ENCODE measurements at regions not wholly inside any gene's neighbourhood (a gene's known extent, or its start where the extent isn't known, plus 50 kb on each side); places are given as distances from the start of the nearest gene placed in this dataset.

DNA sequence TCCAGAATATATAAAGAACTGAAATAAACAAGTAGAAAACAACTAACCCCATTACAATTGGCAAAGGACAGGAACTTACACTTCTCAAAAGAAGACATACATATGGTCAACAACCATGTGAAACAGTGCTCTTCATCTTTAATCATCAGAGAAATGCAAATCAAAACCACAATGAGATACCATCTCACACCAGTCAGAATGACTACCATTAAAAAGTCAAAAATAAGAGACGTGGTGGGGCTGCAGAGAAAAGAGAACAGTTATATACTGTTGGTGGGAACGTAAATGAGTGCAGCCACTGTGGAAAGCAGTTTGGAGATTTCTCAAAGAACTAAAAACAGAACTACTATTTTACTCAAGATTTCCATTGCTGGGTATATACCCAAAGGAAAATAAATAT is 1696.3 kb upstream of the TMEFF2 start:
- TF ChIP-seq, protein P1, sequence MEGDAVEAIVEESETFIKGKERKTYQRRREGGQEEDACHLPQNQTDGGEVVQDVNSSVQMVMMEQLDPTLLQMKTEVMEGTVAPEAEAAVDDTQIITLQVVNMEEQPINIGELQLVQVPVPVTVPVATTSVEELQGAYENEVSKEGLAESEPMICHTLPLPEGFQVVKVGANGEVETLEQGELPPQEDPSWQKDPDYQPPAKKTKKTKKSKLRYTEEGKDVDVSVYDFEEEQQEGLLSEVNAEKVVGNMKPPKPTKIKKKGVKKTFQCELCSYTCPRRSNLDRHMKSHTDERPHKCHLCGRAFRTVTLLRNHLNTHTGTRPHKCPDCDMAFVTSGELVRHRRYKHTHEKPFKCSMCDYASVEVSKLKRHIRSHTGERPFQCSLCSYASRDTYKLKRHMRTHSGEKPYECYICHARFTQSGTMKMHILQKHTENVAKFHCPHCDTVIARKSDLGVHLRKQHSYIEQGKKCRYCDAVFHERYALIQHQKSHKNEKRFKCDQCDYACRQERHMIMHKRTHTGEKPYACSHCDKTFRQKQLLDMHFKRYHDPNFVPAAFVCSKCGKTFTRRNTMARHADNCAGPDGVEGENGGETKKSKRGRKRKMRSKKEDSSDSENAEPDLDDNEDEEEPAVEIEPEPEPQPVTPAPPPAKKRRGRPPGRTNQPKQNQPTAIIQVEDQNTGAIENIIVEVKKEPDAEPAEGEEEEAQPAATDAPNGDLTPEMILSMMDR (IDR thresholded peaks at IDR 0.05; ENCODE audit: poor library complexity, severe bottlenecking), result no peak
- no peak for ATAC-seq (ENCODE audit: low read depth)

DNA sequence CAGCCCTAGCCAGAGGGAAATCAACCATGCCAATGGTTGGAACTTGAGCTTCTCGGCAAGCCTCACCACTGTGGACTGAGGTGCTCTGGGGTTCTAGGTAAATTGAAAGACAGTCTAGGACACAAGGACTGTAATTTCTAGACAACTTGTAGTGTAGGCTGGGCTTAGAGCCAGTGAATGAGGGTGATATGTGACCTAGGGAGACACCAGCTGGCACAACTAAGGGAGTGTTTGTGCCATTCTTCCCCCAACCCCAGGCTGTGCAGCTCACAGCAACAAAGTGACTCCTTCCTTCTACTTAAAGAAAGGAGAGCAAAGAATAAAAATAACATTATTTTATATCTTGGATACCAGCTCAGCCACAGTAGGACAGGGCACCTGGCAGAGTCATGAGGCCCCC is 1690.7 kb upstream of the TMEFF2 start:
- Histone ChIP-seq H3K4me3 (ENCODE audit: severe bottlenecking) (no peak overlapping the region), H3K9me3 (ENCODE audit: severe bottlenecking) (no peaks in the 10 kb centered on the region), H3K27ac (ENCODE audit: poor library complexity, severe bottlenecking) (no peak overlapping the region), H3K4me1 (ENCODE audit: insufficient read depth, poor library complexity, severe bottlenecking) (no peaks in the 10 kb centered on the region), H3K27me3 (ENCODE audit: insufficient read depth, poor library complexity, severe bottlenecking) (no peaks in the 10 kb centered on the region), H3K36me3 (ENCODE audit: low read depth) (no peaks in the 10 kb centered on the region)
- DNase-seq (ENCODE audit: low spot score), result no peak
- TF ChIP-seq, protein P1 (IDR thresholded peaks at IDR 0.05; ENCODE audit: poor library complexity, severe bottlenecking), result no peak
- no peak for ATAC-seq (ENCODE audit: low read depth)

More for the DNA sequence above, 1696.3 kb upstream of the TMEFF2 start:
- DNase-seq (ENCODE audit: low spot score), result no peak
- no peak overlapping the region for H3K4me3 ChIP-seq (ENCODE audit: severe bottlenecking)
- H3K27me3 ChIP-seq (ENCODE audit: insufficient read depth, poor library complexity, severe bottlenecking), result no peaks in the 10 kb centered on the region
- no peaks in the 10 kb centered on the region for H3K4me1 ChIP-seq (ENCODE audit: insufficient read depth, poor library complexity, severe bottlenecking)
- no peaks in the 10 kb centered on the region for H3K9me3 ChIP-seq (ENCODE audit: severe bottlenecking)
- H3K36me3 ChIP-seq (ENCODE audit: low read depth), result no peaks in the 10 kb centered on the region
- H3K27ac ChIP-seq (ENCODE audit: poor library complexity, severe bottlenecking), result no peak overlapping the region

DNA sequence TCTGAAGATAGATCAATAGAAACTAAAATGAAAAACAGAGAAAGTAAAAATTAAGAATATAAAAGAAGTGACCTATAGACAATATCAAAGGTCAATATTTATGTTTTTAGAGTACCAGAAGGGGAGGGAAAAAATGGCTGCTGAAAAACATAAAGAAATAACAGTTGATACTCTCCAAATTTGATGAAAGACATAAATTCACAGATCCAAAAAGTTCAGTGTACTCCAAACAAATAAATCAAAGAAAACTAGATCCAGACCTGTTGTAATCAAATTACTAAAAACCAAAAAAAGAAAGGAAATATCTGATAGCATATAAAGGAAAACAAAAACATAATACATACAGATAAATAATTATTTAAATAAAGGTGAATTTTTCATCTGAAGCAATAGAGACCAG is 1689.1 kb upstream of the TMEFF2 start:
- H3K9me3 ChIP-seq (ENCODE audit: severe bottlenecking), result no peaks in the 10 kb centered on the region
- DNase-seq (ENCODE audit: low spot score), result no peak
- H3K36me3 ChIP-seq (ENCODE audit: low read depth), result no peaks in the 10 kb centered on the region
- no peaks in the 10 kb centered on the region for H3K4me1 ChIP-seq (ENCODE audit: insufficient read depth, poor library complexity, severe bottlenecking)
- ATAC-seq (ENCODE audit: low read depth), result no peak
- no peaks in the 10 kb centered on the region for H3K27me3 ChIP-seq (ENCODE audit: insufficient read depth, poor library complexity, severe bottlenecking)
- H3K27ac ChIP-seq (ENCODE audit: poor library complexity, severe bottlenecking), result no peak overlapping the region
- H3K4me3 ChIP-seq (ENCODE audit: severe bottlenecking), result no peak overlapping the region
- TF ChIP-seq, protein P1 (IDR thresholded peaks at IDR 0.05; ENCODE audit: poor library complexity, severe bottlenecking), result no peak

DNA sequence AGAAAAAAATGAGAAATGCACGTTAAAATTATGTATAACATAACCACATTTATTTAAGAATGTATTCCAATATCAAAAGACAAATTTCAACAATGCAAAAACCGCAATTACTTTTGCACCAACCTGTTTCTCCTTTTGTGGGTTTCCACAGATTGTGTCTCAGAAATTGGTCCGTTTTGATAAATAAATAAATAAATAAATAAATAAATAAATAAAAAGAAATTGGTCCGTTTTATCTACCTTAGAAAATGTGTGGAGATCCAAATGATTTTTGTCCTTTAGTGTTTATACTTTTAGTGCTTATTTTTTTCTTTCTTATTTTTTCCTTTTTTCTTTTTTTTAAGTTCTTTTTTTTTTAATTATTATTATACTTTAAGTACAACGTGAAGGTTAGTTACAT is 1682.2 kb upstream of the TMEFF2 start:
- no peak for DNase-seq (ENCODE audit: low spot score)
- Histone ChIP-seq H3K27ac (ENCODE audit: poor library complexity, severe bottlenecking) (no peak overlapping the region), H3K9me3 (ENCODE audit: severe bottlenecking) (no peaks in the 10 kb centered on the region), H3K4me3 (ENCODE audit: severe bottlenecking) (no peak overlapping the region), H3K27me3 (ENCODE audit: insufficient read depth, poor library complexity, severe bottlenecking) (no peaks in the 10 kb centered on the region), H3K36me3 (ENCODE audit: low read depth) (no peaks in the 10 kb centered on the region), H3K4me1 (ENCODE audit: insufficient read depth, poor library complexity, severe bottlenecking) (no peaks in the 10 kb centered on the region)
- TF ChIP-seq, protein P1 (IDR thresholded peaks at IDR 0.05; ENCODE audit: poor library complexity, severe bottlenecking), result no peak
- no peak for ATAC-seq (ENCODE audit: low read depth)

DNA sequence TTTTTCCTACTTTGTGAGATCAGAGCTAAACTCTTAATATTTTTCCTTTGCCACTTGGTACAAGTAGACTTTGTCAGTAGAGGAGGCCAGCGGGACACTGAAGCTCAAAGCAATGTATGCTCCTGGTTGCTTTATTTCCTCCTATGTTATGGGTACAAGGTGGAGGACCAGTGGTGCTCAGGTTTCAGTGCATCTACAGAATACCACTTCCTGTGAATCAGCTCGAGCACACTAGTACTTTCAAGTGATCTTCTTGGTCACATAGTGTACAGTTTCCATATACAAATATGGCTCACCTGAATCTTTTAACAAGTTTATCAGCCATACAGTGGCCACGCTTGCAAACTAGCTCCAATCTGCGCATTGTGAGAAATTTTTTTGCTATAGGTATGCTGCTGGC is 1674.8 kb upstream of the TMEFF2 start:
- no peaks in the 10 kb centered on the region for H3K4me1 ChIP-seq (ENCODE audit: insufficient read depth, poor library complexity, severe bottlenecking)
- H3K4me3 ChIP-seq (ENCODE audit: severe bottlenecking), result no peak overlapping the region
- no peak overlapping the region for H3K27ac ChIP-seq (ENCODE audit: poor library complexity, severe bottlenecking)
- ATAC-seq (ENCODE audit: low read depth) (no peak), DNase-seq (ENCODE audit: low spot score) (no peak)
- TF ChIP-seq, protein P1 (IDR thresholded peaks at IDR 0.05; ENCODE audit: poor library complexity, severe bottlenecking), result no peak
- H3K27me3 ChIP-seq (ENCODE audit: insufficient read depth, poor library complexity, severe bottlenecking), result no peaks in the 10 kb centered on the region
- no peaks in the 10 kb centered on the region for H3K36me3 ChIP-seq (ENCODE audit: low read depth)
- H3K9me3 ChIP-seq (ENCODE audit: severe bottlenecking), result no peaks in the 10 kb centered on the region
